ENCODE measurements at regions not wholly inside any gene's neighbourhood (a gene's known extent, or its start where the extent isn't known, plus 50 kb on each side); places are given as distances from the start of the nearest gene placed in this dataset.

- DNase-seq (ENCODE audit: low spot score), result no peak
Observed at GRCh38 chr3:118818386-118818785, 216.3 kb downstream of the IGSF11 start.

GRCh38 chr3:118823626-118824025 lies 211.0 kb downstream of the IGSF11 start:
- no peak for DNase-seq (ENCODE audit: low spot score)

- DNase-seq (ENCODE audit: low spot score), result no peak
Observed at GRCh38 chr3:118827446-118827845, 207.2 kb downstream of the IGSF11 start.

- DNase-seq (ENCODE audit: low spot score), result no peak
Observed at GRCh38 chr3:118828351-118828750, 206.3 kb downstream of the IGSF11 start.

GRCh38 chr3:118833075-118833474 lies 201.6 kb downstream of the IGSF11 start:
- no peak for DNase-seq (ENCODE audit: low spot score)

GRCh38 chr3:118838871-118839270 lies 195.8 kb downstream of the IGSF11 start:
- no peak for DNase-seq (ENCODE audit: low spot score)

GRCh38 chr3:118842147-118842863 lies 192.3 kb downstream of the IGSF11 start:
- DNase-seq (ENCODE audit: low spot score), result no peak

- DNase-seq (ENCODE audit: low spot score), result no peak
Observed at GRCh38 chr3:118846176-118846575, 188.5 kb downstream of the IGSF11 start.

Data from COLO829 (cell line).